H9 (cell line): ENCODE measurements at regions not wholly inside any gene's neighbourhood (a gene's known extent, or its start where the extent isn't known, plus 50 kb on each side); places are given as distances from the start of the nearest gene placed in this dataset.

Experiments
- DNase-seq: peaks from one replicate; pipeline ENCODE4 v3.0.0-alpha.2; 2017
- H2AFZ ChIP-seq: one replicate; pipeline ENCODE4 v1.6.1; 2013; ENCODE audit warnings: mild to moderate bottlenecking, low read length, control low read depth, moderate library complexity
- H2AK5ac ChIP-seq: 2 replicates; pipeline ENCODE4 v1.6.1; 2013; ENCODE audit warnings: low read length, control low read depth, mixed read lengths; ENCODE audit not compliant: insufficient read length
- H2BK120ac ChIP-seq: one replicate; pipeline ENCODE4 v1.6.1; 2013; ENCODE audit warnings: low read depth, mild to moderate bottlenecking, low read length, control low read depth, inconsistent platforms; ENCODE audit not compliant: poor library complexity, severe bottlenecking
- H2BK12ac ChIP-seq: 2 replicates; pipeline ENCODE4 v1.6.1; 2013; ENCODE audit warnings: low read length, control low read depth, mixed read lengths, low read depth; ENCODE audit not compliant: insufficient read length
- H2BK15ac ChIP-seq: 2 replicates; pipeline ENCODE4 v1.6.1; 2013; ENCODE audit warnings: low read depth, low read length, control low read depth
- H2BK20ac ChIP-seq: one replicate; pipeline ENCODE4 v1.6.1; 2013; ENCODE audit warnings: low read depth, mild to moderate bottlenecking, low read length, control low read depth, inconsistent platforms; ENCODE audit not compliant: poor library complexity, severe bottlenecking
- H2BK5ac ChIP-seq: 2 replicates; pipeline ENCODE4 v1.6.1; 2013; ENCODE audit warnings: low read length, control low read depth, mixed read lengths; ENCODE audit not compliant: insufficient read length
- H3K14ac ChIP-seq: 2 replicates; pipeline ENCODE4 v1.6.1; 2013; ENCODE audit warnings: low read length, control low read depth; ENCODE audit not compliant: insufficient read depth
- H3K18ac ChIP-seq: 2 replicates; pipeline ENCODE4 v1.6.1; 2013; ENCODE audit warnings: low read depth, mild to moderate bottlenecking, mixed read lengths, low read length, control low read depth; ENCODE audit not compliant: insufficient read length
- H3K23ac ChIP-seq: 2 replicates; pipeline ENCODE4 v1.6.1; 2013; ENCODE audit warnings: low read length, control low read depth, mixed read lengths, low read depth; ENCODE audit not compliant: insufficient read length
- H3K23me2 ChIP-seq: 2 replicates; pipeline ENCODE4 v1.6.1; 2013; ENCODE audit warnings: low read depth, mild to moderate bottlenecking, mixed read lengths, low read length, control low read depth; ENCODE audit not compliant: insufficient read length, poor library complexity, severe bottlenecking
- H3K27ac ChIP-seq: 2 replicates; pipeline ENCODE4 v1.5.1; 2013; ENCODE audit warnings: low read length, control low read depth, mixed read lengths, low read depth; ENCODE audit not compliant: insufficient read length
- H3K27me3 ChIP-seq: 2 replicates; pipeline ENCODE4 v1.6.1; 2013; ENCODE audit warnings: low read length, control low read depth, inconsistent platforms; ENCODE audit not compliant: insufficient read depth
- H3K4ac ChIP-seq: 2 replicates; pipeline ENCODE4 v1.6.1; 2013; ENCODE audit warnings: low read depth, mild to moderate bottlenecking, control low read depth, inconsistent platforms, low read length, moderate library complexity
- H3K4me1 ChIP-seq: 2 replicates; pipeline ENCODE4 v1.6.1; 2013; ENCODE audit warnings: low read length, control low read depth, inconsistent platforms; ENCODE audit not compliant: insufficient read depth
- H3K4me2 ChIP-seq: 2 replicates; pipeline ENCODE4 v1.6.1; 2013; ENCODE audit warnings: low read length, control low read depth, mixed read lengths; ENCODE audit not compliant: insufficient read length, insufficient read depth
- H3K56ac ChIP-seq: 2 replicates; pipeline ENCODE4 v1.6.1; 2013; ENCODE audit warnings: low read depth, mild to moderate bottlenecking, mixed read lengths, low read length, control low read depth; ENCODE audit not compliant: insufficient read length
- H3K79me1 ChIP-seq: 2 replicates; pipeline ENCODE4 v1.6.1; 2013; ENCODE audit warnings: low read depth, mild to moderate bottlenecking, moderate library complexity, low read length, control low read depth, inconsistent platforms; ENCODE audit not compliant: insufficient read depth, poor library complexity, severe bottlenecking
- H3K79me2 ChIP-seq: 2 replicates; pipeline ENCODE4 v1.6.1; 2013; ENCODE audit warnings: low read length, control low read depth, inconsistent platforms; ENCODE audit not compliant: insufficient read depth
- H3K9ac ChIP-seq: 2 replicates; pipeline ENCODE4 v1.6.1; 2013; ENCODE audit warnings: low read length, control low read depth, mixed read lengths; ENCODE audit not compliant: insufficient read length; ENCODE audit errors: extremely low read depth
- H3K9me3 ChIP-seq: one replicate; pipeline ENCODE4 v1.6.1; 2013; ENCODE audit warnings: low read depth, low read length, inconsistent platforms; ENCODE audit not compliant: control insufficient read depth
- H3T11ph ChIP-seq: one replicate; pipeline ENCODE4 v1.6.1; 2013; ENCODE audit warnings: mild to moderate bottlenecking, low read length, control low read depth, inconsistent platforms
- H4K20me1 ChIP-seq: one replicate; pipeline ENCODE4 v1.6.1; 2013; ENCODE audit not compliant: control insufficient read depth, insufficient read length, insufficient read depth
- H4K5ac ChIP-seq: 2 replicates; pipeline ENCODE4 v1.6.1; 2013; ENCODE audit warnings: low read depth, mild to moderate bottlenecking, mixed read lengths, low read length, control low read depth; ENCODE audit not compliant: insufficient read length
- H4K8ac ChIP-seq: replicated peaks from 2 replicates; pipeline ENCODE4 v1.6.1; 2013; ENCODE audit warnings: low read length, control low read depth, mixed read lengths, low read depth; ENCODE audit not compliant: insufficient read length
- H4K91ac ChIP-seq: 2 replicates; pipeline ENCODE4 v1.6.1; 2013; ENCODE audit warnings: low read depth, mild to moderate bottlenecking, moderate library complexity, mixed read lengths, low read length, control low read depth; ENCODE audit not compliant: insufficient read length
- H3K27ac Mint-ChIP-seq, 3 experiments: 2 replicates in 2 of 3; 3 replicates in 1 of 3; pipeline ENCODE4 v1.8.0; 2020 to 2021; ENCODE audit warnings: mixed read lengths in 3 of 3, mild to moderate bottlenecking in 1 of 3, moderate library complexity in 1 of 3
- H3K27me3 Mint-ChIP-seq: 2 replicates; pipeline ENCODE4 v1.8.0; 2021; ENCODE audit warnings: low read depth, mild to moderate bottlenecking, moderate library complexity, mixed read lengths
- H3K36me3 Mint-ChIP-seq, 3 experiments: 2 replicates in 2 of 3; 3 replicates in 1 of 3; pipeline ENCODE4 v1.8.0; 2020 to 2021; ENCODE audit warnings: low read depth in 3 of 3, mixed read lengths in 3 of 3; ENCODE audit not compliant: insufficient read depth in 1 of 3
- H3K4me1 Mint-ChIP-seq, 2 experiments: 2 replicates each; pipeline ENCODE4 v1.8.0; 2020; ENCODE audit warnings: mixed read lengths in 2 of 2
- H3K4me3 Mint-ChIP-seq, 2 experiments: 2 replicates in 1 of 2; 3 replicates in 1 of 2; pipeline ENCODE4 v1.8.0; 2020 to 2021; ENCODE audit warnings: mild to moderate bottlenecking in 2 of 2, mixed read lengths in 2 of 2, moderate library complexity in 1 of 2
- H3K9me3 Mint-ChIP-seq, 2 experiments: 2 replicates in 1 of 2; 3 replicates in 1 of 2; pipeline ENCODE4 v1.8.0; 2020; ENCODE audit warnings: mild to moderate bottlenecking in 2 of 2, mixed read lengths in 2 of 2, moderate library complexity in 1 of 2
- WGBS: extraction: QIAGEN DNeasy Blood & Tissue Kit; methylation state at CpG from one replicate; pipeline ENCODE4 v1.1.7; 2013; ENCODE audit warnings: missing lambda C conversion rate, low lambda C conversion rate, mixed read lengths; ENCODE audit not compliant: insufficient read length; ENCODE audit errors: extremely low coverage; 5-methylcytosine and 5-hydroxymethylcytosine counted together
- TF ChIP-seq, protein P1 (sequence below): fragments of 200-600 bp; sonication (generic); conservative IDR thresholded peaks from 3 replicates; pipeline ENCODE4 v1.8.0; 2021; ENCODE audit warnings: antibody characterized with exemption, mild to moderate bottlenecking

GRCh38 chr9:109918339-109919163, 138.6 kb downstream of the PALM2AKAP2 start:
- no peak overlapping the region for H2BK20ac ChIP-seq
- no peak overlapping the region for H2AFZ ChIP-seq
- no peak overlapping the region for H2BK12ac ChIP-seq
- H3K27me3 Mint-ChIP-seq: no peaks in the 10 kb centered on the region
- H3K79me2 ChIP-seq: no peaks in the 10 kb centered on the region
- no peak overlapping the region for H2BK15ac ChIP-seq
- WGBS: no CpG with 5 or more reads among the region's 11 CpGs
- TF ChIP-seq, protein P1, sequence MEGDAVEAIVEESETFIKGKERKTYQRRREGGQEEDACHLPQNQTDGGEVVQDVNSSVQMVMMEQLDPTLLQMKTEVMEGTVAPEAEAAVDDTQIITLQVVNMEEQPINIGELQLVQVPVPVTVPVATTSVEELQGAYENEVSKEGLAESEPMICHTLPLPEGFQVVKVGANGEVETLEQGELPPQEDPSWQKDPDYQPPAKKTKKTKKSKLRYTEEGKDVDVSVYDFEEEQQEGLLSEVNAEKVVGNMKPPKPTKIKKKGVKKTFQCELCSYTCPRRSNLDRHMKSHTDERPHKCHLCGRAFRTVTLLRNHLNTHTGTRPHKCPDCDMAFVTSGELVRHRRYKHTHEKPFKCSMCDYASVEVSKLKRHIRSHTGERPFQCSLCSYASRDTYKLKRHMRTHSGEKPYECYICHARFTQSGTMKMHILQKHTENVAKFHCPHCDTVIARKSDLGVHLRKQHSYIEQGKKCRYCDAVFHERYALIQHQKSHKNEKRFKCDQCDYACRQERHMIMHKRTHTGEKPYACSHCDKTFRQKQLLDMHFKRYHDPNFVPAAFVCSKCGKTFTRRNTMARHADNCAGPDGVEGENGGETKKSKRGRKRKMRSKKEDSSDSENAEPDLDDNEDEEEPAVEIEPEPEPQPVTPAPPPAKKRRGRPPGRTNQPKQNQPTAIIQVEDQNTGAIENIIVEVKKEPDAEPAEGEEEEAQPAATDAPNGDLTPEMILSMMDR: no peak
- no peak overlapping the region for H3K4me2 ChIP-seq
- H2AK5ac ChIP-seq: no peak overlapping the region
- no peak overlapping the region for H4K5ac ChIP-seq
- no peak overlapping the region for H3T11ph ChIP-seq
- no peak overlapping the region for H2BK120ac ChIP-seq
- no peak overlapping the region for H3K14ac ChIP-seq
- no peak overlapping the region for H3K18ac ChIP-seq
- H3K36me3 Mint-ChIP-seq: no peaks in the 10 kb centered on the region; a peak in 1 of 7 replicates
- H3K4ac ChIP-seq: no peak overlapping the region
- peaks cover 4% of the 10 kb centered on the region; the same call in 1 of the 2 replicates for H3K4me1 ChIP-seq
- H3K27me3 ChIP-seq: no peaks in the 10 kb centered on the region
- no peak overlapping the region for H4K8ac ChIP-seq
- no peak overlapping the region; a peak in 1 of 7 replicates for H3K27ac Mint-ChIP-seq
- no peaks in the 10 kb centered on the region for H3K9me3 ChIP-seq
- H3K9me3 Mint-ChIP-seq: no peaks in the 10 kb centered on the region
- H2BK5ac ChIP-seq: no peak overlapping the region
- no peak overlapping the region for H3K27ac ChIP-seq
- H3K56ac ChIP-seq: no peak overlapping the region
- H4K91ac ChIP-seq: no peak overlapping the region
- peaks cover 4 to 8% of the 10 kb centered on the region in 2 experiments for H3K4me1 Mint-ChIP-seq
- no peaks in the 10 kb centered on the region for H4K20me1 ChIP-seq
- H3K23me2 ChIP-seq: no peaks in the 10 kb centered on the region
- H3K9ac ChIP-seq: no peak overlapping the region
- no peak for DNase-seq
- H3K23ac ChIP-seq: no peak overlapping the region
- no peak overlapping the region for H3K4me3 Mint-ChIP-seq
- H3K79me1 ChIP-seq: no peaks in the 10 kb centered on the region
